BLaER1 treated with 17β-estradiol and CSF1 and Interleukin-3, amounts not matched to agents 10 nM and 100 nM (cell line): ENCODE measurements at regions not wholly inside any gene's neighbourhood (a gene's known extent, or its start where the extent isn't known, plus 50 kb on each side); places are given as distances from the start of the nearest gene placed in this dataset.

Experiments
- H3K27ac ChIP-seq, 11 experiments: shearing (Covaris generic); formaldehyde crosslinking; 2 replicates each; pipeline ENCODE4 v1.8.1; 2022
- H3K27me3 ChIP-seq, 11 experiments: shearing (Covaris generic); formaldehyde crosslinking; 2 replicates each; pipeline ENCODE4 v1.8.1; 2022
- H3K36me3 ChIP-seq, 11 experiments: shearing (Covaris generic); formaldehyde crosslinking; 2 replicates each; pipeline ENCODE4 v1.8.1; 2022
- H3K4me1 ChIP-seq, 10 experiments: shearing (Covaris generic); formaldehyde crosslinking; 2 replicates each; pipeline ENCODE4 v1.8.1; 2022
- H3K4me2 ChIP-seq, 11 experiments: shearing (Covaris generic); formaldehyde crosslinking; 2 replicates each; pipeline ENCODE4 v1.8.1; 2022
- H3K4me3 ChIP-seq, 10 experiments: shearing (Covaris generic); formaldehyde crosslinking; 2 replicates each; pipeline ENCODE4 v1.8.1; 2022
- H3K9ac ChIP-seq, 11 experiments: shearing (Covaris generic); formaldehyde crosslinking; 2 replicates each; pipeline ENCODE4 v1.8.1; 2022
- H3K9me3 ChIP-seq, 11 experiments: shearing (Covaris generic); formaldehyde crosslinking; replicated peaks in 1 of 11; 2 replicates each; pipeline ENCODE4 v1.8.1; 2022
- H4K20me1 ChIP-seq, 11 experiments: shearing (Covaris generic); formaldehyde crosslinking; 2 replicates each; pipeline ENCODE4 v1.8.1; 2022
- Cebpa-rat ChIP-seq, 11 experiments: shearing (Covaris generic); IDR thresholded peaks; 2 replicates each; pipeline ENCODE4 v1.8.1; 2022

- Histone ChIP-seq H3K4me1 (peaks cover 0 to 24% (median 19%) of the 10 kb centered on the region in 10 experiments; a peak in 17 of 20 replicates), H3K4me3 (no peak overlapping the region), H4K20me1 (no peaks in the 10 kb centered on the region), H3K27ac (no peak overlapping the region), H3K9ac (no peak overlapping the region), H3K27me3 (no peaks in the 10 kb centered on the region), H3K9me3 (peaks cover 6 to 21% (median 11%) of the 10 kb centered on the region in 11 experiments; a peak in 14 of 22 replicates), H3K36me3 (no peaks in the 10 kb centered on the region), H3K4me2 (peak overlapping the region in 8 of 11 experiments; percentile 7 to 40 (median 26); a peak in 9 of 22 replicates)
- TF ChIP-seq Cebpa-rat (IDR thresholded peaks at IDR 0.05), result no peak
Observed at GRCh38 chr2:152227969-152228592, 52.5 kb upstream of the STAM2 start.

GRCh38 chr2:152231446-152231845 lies 55.9 kb upstream of the STAM2 start:
- H3K4me1 ChIP-seq, result peaks cover 0 to 11% (median 7%) of the 10 kb centered on the region in 10 experiments; a peak in 12 of 20 replicates
- no peaks in the 10 kb centered on the region for H3K27me3 ChIP-seq
- no peak overlapping the region for H3K27ac ChIP-seq
- no peaks in the 10 kb centered on the region for H3K36me3 ChIP-seq
- H3K9me3 ChIP-seq, result peaks cover 5 to 21% (median 10%) of the 10 kb centered on the region in 11 experiments; a peak in 14 of 22 replicates
- H3K4me3 ChIP-seq, result no peak overlapping the region
- TF ChIP-seq Cebpa-rat (IDR thresholded peaks at IDR 0.05), result no peak
- H4K20me1 ChIP-seq, result no peaks in the 10 kb centered on the region
- H3K4me2 ChIP-seq, result no peak overlapping the region
- no peak overlapping the region for H3K9ac ChIP-seq

GRCh38 chr2:152234277-152234676 lies 58.7 kb upstream of the STAM2 start:
- TF ChIP-seq Cebpa-rat (IDR thresholded peaks at IDR 0.05), result no peak

GRCh38 chr2:152236191-152236925 lies 60.8 kb upstream of the STAM2 start:
- no peak overlapping the region for H3K27ac ChIP-seq
- no peak for TF ChIP-seq Cebpa-rat (IDR thresholded peaks at IDR 0.05)
- H3K27me3 ChIP-seq, result no peaks in the 10 kb centered on the region
- H3K4me1 ChIP-seq, result peaks cover 0 to 9% (median 0%) of the 10 kb centered on the region in 10 experiments; a peak in 6 of 20 replicates
- no peaks in the 10 kb centered on the region for H4K20me1 ChIP-seq
- H3K36me3 ChIP-seq, result peaks cover 0 to 9% (median 0%) of the 10 kb centered on the region in 11 experiments; a peak in 2 of 22 replicates
- H3K4me2 ChIP-seq, result no peak overlapping the region
- no peak overlapping the region for H3K4me3 ChIP-seq
- H3K9me3 ChIP-seq, result peaks cover 31 to 59% (median 44%) of the 10 kb centered on the region in 11 experiments
- no peak overlapping the region for H3K9ac ChIP-seq

More at GRCh38 chr2:152234277-152234676, 58.7 kb upstream of the STAM2 start:
- no peaks in the 10 kb centered on the region for H3K36me3 ChIP-seq
- H4K20me1 ChIP-seq, result no peaks in the 10 kb centered on the region
- H3K27me3 ChIP-seq, result no peaks in the 10 kb centered on the region
- H3K9ac ChIP-seq, result no peak overlapping the region
- H3K4me2 ChIP-seq, result no peak overlapping the region
- no peak overlapping the region for H3K4me3 ChIP-seq
- no peak overlapping the region for H3K27ac ChIP-seq
- no peaks in the 10 kb centered on the region for H3K4me1 ChIP-seq
- H3K9me3 ChIP-seq, result peaks cover 10 to 43% (median 26%) of the 10 kb centered on the region in 11 experiments

- H3K4me2 ChIP-seq, result no peak overlapping the region
- H3K4me1 ChIP-seq, result peaks cover 0 to 26% (median 11%) of the 10 kb centered on the region in 10 experiments; a peak in 16 of 20 replicates
- no peak overlapping the region for H3K4me3 ChIP-seq
- H3K27me3 ChIP-seq, result no peaks in the 10 kb centered on the region
- H3K9me3 ChIP-seq, result peaks cover 32 to 50% (median 42%) of the 10 kb centered on the region in 11 experiments
- no peak for TF ChIP-seq Cebpa-rat (IDR thresholded peaks at IDR 0.05)
- H3K9ac ChIP-seq, result no peak overlapping the region
- H3K36me3 ChIP-seq, result peaks cover 0 to 9% (median 0%) of the 10 kb centered on the region in 11 experiments; a peak in 2 of 22 replicates
- H4K20me1 ChIP-seq, result no peaks in the 10 kb centered on the region
- H3K27ac ChIP-seq, result no peak overlapping the region
Observed at GRCh38 chr2:152238016-152238415, 62.5 kb upstream of the STAM2 start.

GRCh38 chr2:152240559-152241231 lies 65.1 kb upstream of the STAM2 start:
- no peak overlapping the region for H3K27ac ChIP-seq
- H3K36me3 ChIP-seq, result peaks cover 0 to 9% (median 0%) of the 10 kb centered on the region in 11 experiments; a peak in 2 of 22 replicates
- H3K9ac ChIP-seq, result no peak overlapping the region
- no peaks in the 10 kb centered on the region for H4K20me1 ChIP-seq
- peaks cover 32 to 50% (median 42%) of the 10 kb centered on the region in 11 experiments for H3K9me3 ChIP-seq
- H3K4me1 ChIP-seq, result peaks cover 0 to 51% (median 30%) of the 10 kb centered on the region in 10 experiments; a peak in 16 of 20 replicates
- no peak for TF ChIP-seq Cebpa-rat (IDR thresholded peaks at IDR 0.05)
- H3K27me3 ChIP-seq, result no peaks in the 10 kb centered on the region
- H3K4me3 ChIP-seq, result peak overlapping the region in 2 of 10 experiments; percentile 5 to 29; a peak in 1 of 20 replicates
- H3K4me2 ChIP-seq, result peak overlapping the region in 4 of 11 experiments; percentile 51 to 83 (median 72); a peak in 4 of 22 replicates

- H3K9me3 ChIP-seq, result peaks cover 32 to 48% (median 42%) of the 10 kb centered on the region in 11 experiments
- H4K20me1 ChIP-seq, result no peaks in the 10 kb centered on the region
- peak overlapping the region in 3 of 11 experiments; percentile 4 to 82 (median 81); a peak in 5 of 22 replicates for H3K27ac ChIP-seq
- no peaks in the 10 kb centered on the region for H3K27me3 ChIP-seq
- no peak for TF ChIP-seq Cebpa-rat (IDR thresholded peaks at IDR 0.05)
- H3K4me1 ChIP-seq, result peaks cover 0 to 65% (median 42%) of the 10 kb centered on the region in 10 experiments; a peak in 18 of 20 replicates
- H3K4me2 ChIP-seq, result peak overlapping the region in 7 of 11 experiments; percentile 28 to 83 (median 63); a peak in 12 of 22 replicates
- peaks cover 0 to 9% (median 0%) of the 10 kb centered on the region in 11 experiments; a peak in 2 of 22 replicates for H3K36me3 ChIP-seq
- no peak overlapping the region for H3K9ac ChIP-seq
- no peak overlapping the region for H3K4me3 ChIP-seq
Observed at GRCh38 chr2:152241948-152242729, 66.6 kb upstream of the STAM2 start.
